ENCODE measurements at regions not wholly inside any gene's neighbourhood (a gene's known extent, or its start where the extent isn't known, plus 50 kb on each side); places are given as distances from the start of the nearest gene placed in this dataset.
"Not testable (repeated sequence)": the region's sequence is repeated elsewhere in the genome, so short reads cannot be mapped to it uniquely, and the experiment has no call there.

- no peak overlapping the region for H3K4me3 ChIP-seq (ENCODE audit: control insufficient read depth, low read depth, low read length)
- no peak for TF ChIP-seq CTCF (conservative IDR thresholded peaks at IDR 0.05; ENCODE audit: control insufficient read depth, insufficient read depth, low read depth, low read length)
- DNase-seq (ENCODE audit: low read depth), result no peak
Measured at GRCh38 chr6:170147056-170147787, 143.7 kb downstream of the DLL1 start.

GRCh38 chr6:170146640-170147039 lies 144.2 kb downstream of the DLL1 start:
- no peak for DNase-seq (ENCODE audit: low read depth)
- TF ChIP-seq CTCF (conservative IDR thresholded peaks at IDR 0.05; ENCODE audit: control insufficient read depth, insufficient read depth, low read depth, low read length), result no peak

GRCh38 chr6:170146131-170146530 lies 144.7 kb downstream of the DLL1 start:
- DNase-seq (ENCODE audit: low read depth); H3K4me3 ChIP-seq (ENCODE audit: control insufficient read depth, low read depth, low read length): not testable (repeated sequence)

More at GRCh38 chr6:170146640-170147039, 144.2 kb downstream of the DLL1 start:
- H3K4me3 ChIP-seq (ENCODE audit: control insufficient read depth, low read depth, low read length), result no peak overlapping the region

- DNase-seq (ENCODE audit: low read depth); H3K4me3 ChIP-seq (ENCODE audit: control insufficient read depth, low read depth, low read length): not testable (repeated sequence)
Measured at GRCh38 chr6:170145716-170146115, 145.2 kb downstream of the DLL1 start.

GRCh38 chr6:170145272-170145592 lies 145.6 kb downstream of the DLL1 start:
- DNase-seq (ENCODE audit: low read depth), result no peak
- TF ChIP-seq CTCF (conservative IDR thresholded peaks at IDR 0.05; ENCODE audit: control insufficient read depth, insufficient read depth, low read depth, low read length), result no peak
- H3K4me3 ChIP-seq (ENCODE audit: control insufficient read depth, low read depth, low read length), result no peak overlapping the region

GRCh38 chr6:170144571-170145271 lies 146.2 kb downstream of the DLL1 start:
- H3K4me3 ChIP-seq (ENCODE audit: control insufficient read depth, low read depth, low read length), result no peak overlapping the region
- no peak for TF ChIP-seq CTCF (conservative IDR thresholded peaks at IDR 0.05; ENCODE audit: control insufficient read depth, insufficient read depth, low read depth, low read length)
- no peak for DNase-seq (ENCODE audit: low read depth)

- no peak overlapping the region for H3K4me3 ChIP-seq (ENCODE audit: control insufficient read depth, low read depth, low read length)
- TF ChIP-seq CTCF (conservative IDR thresholded peaks at IDR 0.05; ENCODE audit: control insufficient read depth, insufficient read depth, low read depth, low read length), result no peak
- DNase-seq (ENCODE audit: low read depth), result no peak
Measured at GRCh38 chr6:170143401-170144150, 147.3 kb downstream of the DLL1 start.

Measured in fibroblast of mammary gland (primary cell).